HepG2 (cell line): ENCODE measurements at regions not wholly inside any gene's neighbourhood (a gene's known extent, or its start where the extent isn't known, plus 50 kb on each side); places are given as distances from the start of the nearest gene placed in this dataset.

Source experiments
- ATAC-seq: fragments of 200-7000 bp; cut with Tn5 transposase; 3 replicates; pipeline ENCODE4 v1.9.1; 2020; ENCODE audit warnings: mild to moderate bottlenecking, moderate library complexity
- BruUV-seq: library from RNA; stranded (reverse); fragments of 400-500 nt; replicated peaks from 2 replicates; lab custom pipeline; 2021; lab: Mats Ljungman, UMichigan
- CTCF ChIA-PET: fragments of 300-600 bp; formaldehyde crosslinking; extraction: SDS; loops from one replicate; lab custom pipeline; 2021; ENCODE audit warnings: low total read pairs, inconsistent platforms, low intra/inter-chr PET ratio; lab: Yijun Ruan, JAX
- POLR2A ChIA-PET: fragments of 350-600 bp; sonication (Branson Sonifier 250); formaldehyde crosslinking; loops from one replicate; lab custom pipeline; 2020; ENCODE audit warnings: antibody characterized with exemption, inconsistent platforms; lab: Yijun Ruan, JAX
- DNase-seq: peaks from one replicate; pipeline ENCODE4 v3.0.0-alpha.2; 2015; ENCODE audit warnings: low spot score
- FAIRE-seq: peaks from 3 replicates; lab custom pipeline; 2011; peaks lifted over from hg19 to GRCh38; lab: Jason Lieb, UNC
- H2AFZ ChIP-seq: one replicate; pipeline ENCODE4 v1.6.1; 2011; ENCODE audit warnings: low read length, inconsistent platforms
- H3K27ac ChIP-seq: fragments of 300-600 bp; 3 replicates; pipeline ENCODE4 v1.8.0; 2011; ENCODE audit warnings: mixed run types, mild to moderate bottlenecking, mixed read lengths, low read length, inconsistent platforms; ENCODE audit not compliant: insufficient read depth; ENCODE audit errors: extremely low read length
- H3K27me3 ChIP-seq, 2 experiments: fragments of 200-600 bp in 1 of 2; 2 replicates in 1 of 2; 3 replicates in 1 of 2; pipeline versions ENCODE4 v1.6.0 to v1.8.0; 2011; ENCODE audit warnings: low read length in 2 of 2, mild to moderate bottlenecking in 2 of 2, moderate library complexity in 2 of 2, inconsistent platforms in 1 of 2; ENCODE audit not compliant: insufficient read depth in 2 of 2, control insufficient read depth in 1 of 2
- H3K36me3 ChIP-seq, 2 experiments: fragments of 200-600 bp in 1 of 2; replicated peaks in 1 of 2; 2 replicates in 1 of 2; 3 replicates in 1 of 2; pipeline versions ENCODE4 v1.5.1 to v1.8.0; 2011; ENCODE audit warnings: low read length in 2 of 2, inconsistent platforms in 1 of 2; ENCODE audit not compliant: insufficient read depth in 2 of 2, control insufficient read depth in 1 of 2
- H3K4me1 ChIP-seq: 2 replicates; pipeline ENCODE4 v1.5.1; 2012; ENCODE audit warnings: low read length, inconsistent platforms; ENCODE audit not compliant: insufficient read depth
- H3K4me2 ChIP-seq: 2 replicates; pipeline ENCODE4 v1.6.0; 2011; ENCODE audit warnings: low read depth, low read length, inconsistent platforms
- H3K4me3 ChIP-seq, 3 experiments: fragments of 200-600 bp in 1 of 3; sonication (generic), shearing (Covaris generic) in 1 of 3; replicated peaks in 1 of 3; 2 replicates each; pipeline ENCODE4 v1.5.1; 2011 to 2016; ENCODE audit warnings: low read length in 3 of 3, inconsistent platforms in 2 of 3, low read depth in 2 of 3, mild to moderate bottlenecking in 2 of 3, control low read depth in 1 of 3, mixed read lengths in 1 of 3; ENCODE audit not compliant: insufficient read depth in 1 of 3
- H3K79me2 ChIP-seq: one replicate; pipeline ENCODE4 v1.6.1; 2011; ENCODE audit warnings: low read length, inconsistent platforms; ENCODE audit not compliant: insufficient read depth
- H3K9ac ChIP-seq: 2 replicates; pipeline ENCODE4 v1.6.0; 2011; ENCODE audit warnings: mild to moderate bottlenecking, low read depth, low read length, inconsistent platforms; ENCODE audit not compliant: insufficient read depth
- H3K9me3 ChIP-seq: 2 replicates; pipeline ENCODE4 v1.5.1; 2012; ENCODE audit warnings: mild to moderate bottlenecking, low read length
- H4K20me1 ChIP-seq: 2 replicates; pipeline ENCODE4 v1.6.0; 2011; ENCODE audit warnings: inconsistent platforms, mild to moderate bottlenecking, low read length, moderate library complexity; ENCODE audit not compliant: insufficient read depth
- AFF4 ChIP-seq: sonication (generic); formaldehyde crosslinking; IDR thresholded peaks from 2 replicates; pipeline ENCODE4 v1.4.0; 2020; ENCODE audit warnings: missing genetic modification reagents
- ASH2L ChIP-seq: fragments of 300-600, 200-600 bp; sonication (generic); IDR thresholded peaks from 2 replicates; pipeline ENCODE4 v1.7.0; 2017; ENCODE audit warnings: low read depth, mild to moderate bottlenecking, moderate library complexity, mixed read lengths, low read length; ENCODE audit not compliant: insufficient read length
- CCDC6 ChIP-seq: sonication (generic); formaldehyde crosslinking; IDR thresholded peaks from 2 replicates; pipeline ENCODE4 v1.8.1; 2022; ENCODE audit warnings: mild to moderate bottlenecking, missing genetic modification reagents, moderate library complexity
- FUBP1 ChIP-seq: sonication (generic); formaldehyde crosslinking; IDR thresholded peaks from 2 replicates; pipeline ENCODE4 v1.5.1; 2020; ENCODE audit warnings: missing genetic modification reagents, mild to moderate bottlenecking, borderline replicate concordance
- GLMP ChIP-seq: sonication (generic); formaldehyde crosslinking; IDR thresholded peaks from 2 replicates; pipeline ENCODE4 v1.9.0; 2021; ENCODE audit warnings: missing genetic modification reagents, mild to moderate bottlenecking, borderline replicate concordance
- HNRNPUL1 ChIP-seq: fragments of 200-400 bp; formaldehyde crosslinking; IDR thresholded peaks from 2 replicates; pipeline ENCODE4 v1.6.1; 2017; ENCODE audit warnings: low read depth, mild to moderate bottlenecking, low read length, moderate library complexity
- TFE3 ChIP-seq: IDR thresholded peaks from 2 replicates; pipeline ENCODE4 v1.6.1; 2016
- ZBTB1 ChIP-seq: sonication (generic); formaldehyde crosslinking; IDR thresholded peaks from 2 replicates; pipeline ENCODE4 v1.4.0; 2020; ENCODE audit warnings: missing genetic modification reagents, borderline replicate concordance
- WGBS: methylation state at CpG from one replicate; pipeline ENCODE4 v1.1.6; 2017; ENCODE audit warnings: low lambda C conversion rate; 5-methylcytosine and 5-hydroxymethylcytosine counted together
- in situ Hi-C: cut with HindIII; loops from 2 replicates; pipeline ENCODE4 v1.10.0; 2017; ENCODE audit warnings: low pct_unique_long_range_greater_than_20kb; ENCODE audit not compliant: extremely low pct_ligation_motif_present
- intact Hi-C: fragments of 100-400 bp; cut with micrococcal nuclease; formaldehyde crosslinking; loops from one replicate; pipeline ENCODE4 v1.10.0; 2022; ENCODE audit not compliant: unreplicated experiment

- Histone ChIP-seq H2AFZ (peak overlapping the region; percentile 15), H3K79me2 (no peaks in the 10 kb centered on the region), H3K4me3 (peak overlapping the region; percentile 2 to 37 (median 28); a peak in 2 of 6 replicates)
- in situ Hi-C loops = loop anchor here (25.0 kb wide), 1 partner anchor 569 kb away; the partner anchor contains the start of gene RRAGB
- intact Hi-C loops = loop anchor here (2.0 kb wide), 1 partner anchor 18 kb away; no protein-coding TSS in a partner anchor
- CTCF ChIA-PET = no interaction called here
- TF ChIP-seq HNRNPUL1 (peak; percentile 13; the same call in 1 of the 2 replicates), ASH2L (peak; percentile 18), TFE3 (no peak)
- TF ChIP-seq, all 625 proteins: peak for 2
- BruUV-seq = TSS peak; percentile 33
- Histone ChIP-seq H3K27me3 (no peaks in the 10 kb centered on the region), H3K27ac (peak overlapping the region; percentile 78), H4K20me1 (no peaks in the 10 kb centered on the region), H3K4me1 (peaks cover 23% of the 10 kb centered on the region), H3K4me2 (peak overlapping the region; percentile 64), H3K9me3 (no peaks in the 10 kb centered on the region), H3K9ac (peak overlapping the region; percentile 59; the same call in 1 of the 2 replicates), H3K36me3 (no peaks in the 10 kb centered on the region)
- ATAC-seq (peak; percentile 62), DNase-seq (no peak), FAIRE-seq (no peak)
- POLR2A ChIA-PET = no interaction called here
- WGBS = 19% methylated on average over 6 of the region's 6 CpGs
Measured at GRCh38 chrX:55142919-55143310, 54.1 kb downstream of the PAGE2 start.

GRCh38 chrX:55143621-55144020 lies 54.8 kb downstream of the PAGE2 start:
- Histone ChIP-seq H3K9ac (no peak overlapping the region; the same call in 1 of the 2 replicates), H3K4me2 (peak overlapping the region; percentile 32; the same call in 1 of the 2 replicates), H3K36me3 (no peaks in the 10 kb centered on the region), H2AFZ (no peak overlapping the region), H3K4me1 (peaks cover 23% of the 10 kb centered on the region), H3K27me3 (no peaks in the 10 kb centered on the region), H3K4me3 (no peak overlapping the region), H4K20me1 (no peaks in the 10 kb centered on the region), H3K9me3 (no peaks in the 10 kb centered on the region), H3K79me2 (no peaks in the 10 kb centered on the region), H3K27ac (peak overlapping the region; percentile 78)
- WGBS = 67% methylated on average over 1 of the region's 2 CpGs
- ATAC-seq (no peak), FAIRE-seq (no peak), DNase-seq (no peak)
- ChIA-PET CTCF (no interaction called here), POLR2A (no interaction called here)
- TF ChIP-seq AFF4 (CRISPR knock-in tag) (no peak), FUBP1 (CRISPR knock-in tag) (no peak), GLMP (CRISPR knock-in tag) (no peak), CCDC6 (CRISPR knock-in tag) (no peak), ZBTB1 (CRISPR knock-in tag) (no peak)
- BruUV-seq = no TSS peak
- intact Hi-C loops = loop anchor here (2.0 kb wide), 1 partner anchor 17 kb away; no protein-coding TSS in a partner anchor
- in situ Hi-C loops = loop anchor here (25.0 kb wide), 1 partner anchor 569 kb away; the partner anchor contains the start of gene RRAGB
